Upper lobe of right lung (tissue), 1 donor: ENCODE measurements at regions not wholly inside any gene's neighbourhood (a gene's known extent, or its start where the extent isn't known, plus 50 kb on each side); places are given as distances from the start of the nearest gene placed in this dataset.

ENCODE experiments used
- ATAC-seq: fragments of 200-7000 bp; cut with Tn5 transposase; one replicate; pipeline ENCODE4 v1.9.1; 2020; ENCODE audit warnings: mild to moderate bottlenecking, moderate library complexity
- DNase-seq: peaks from one replicate; pipeline ENCODE4 v3.0.0-alpha.2; 2020
- H3K27ac ChIP-seq: fragments of 200-600 bp; one replicate; pipeline ENCODE4 v1.8.0; 2022
- H3K27me3 ChIP-seq: fragments of 200-600 bp; one replicate; pipeline ENCODE4 v1.8.0; 2022; ENCODE audit warnings: mild to moderate bottlenecking
- H3K36me3 ChIP-seq: fragments of 200-600 bp; one replicate; pipeline ENCODE4 v1.8.0; 2022
- H3K4me1 ChIP-seq: fragments of 200-600 bp; one replicate; pipeline ENCODE4 v1.8.0; 2022
- H3K4me3 ChIP-seq: fragments of 200-600 bp; one replicate; pipeline ENCODE4 v1.8.0; 2022; ENCODE audit warnings: mild to moderate bottlenecking
- H3K9me3 ChIP-seq: fragments of 200-600 bp; one replicate; pipeline ENCODE4 v1.8.0; 2022
- CTCF ChIP-seq: fragments of 200-600 bp; IDR thresholded peaks from one replicate; pipeline ENCODE4 v1.8.0; 2022; ENCODE audit warnings: antibody characterized with exemption
- intact Hi-C: fragments of 100-400 bp; cut with DNase I; formaldehyde crosslinking; loops from one replicate; pipeline ENCODE4 v1.11.0; 2022
- donor health status: DM: no; HTN: yes; CAD: no; lungs with severe emphysema.

- H3K4me1 ChIP-seq = no peaks in the 10 kb centered on the region
- H3K4me3 ChIP-seq = no peak overlapping the region
- no peaks in the 10 kb centered on the region for H3K9me3 ChIP-seq
- no peak for ATAC-seq
- no peaks in the 10 kb centered on the region for H3K27me3 ChIP-seq
- H3K36me3 ChIP-seq = no peaks in the 10 kb centered on the region
- no peak for DNase-seq
- no peak overlapping the region for H3K27ac ChIP-seq
- no peak for TF ChIP-seq CTCF
- intact Hi-C loops = no loop called here
Measured at GRCh38 chrX:74160816-74161215, 143.2 kb upstream of the ZCCHC13 start.

GRCh38 chrX:74160358-74160757 is 143.6 kb upstream of the ZCCHC13 start:
- Histone ChIP-seq H3K27me3 (no peaks in the 10 kb centered on the region), H3K4me1 (no peaks in the 10 kb centered on the region), H3K27ac (no peak overlapping the region), H3K4me3 (no peak overlapping the region), H3K36me3 (no peaks in the 10 kb centered on the region), H3K9me3 (no peaks in the 10 kb centered on the region)
- intact Hi-C loops = no loop called here
- no peak for DNase-seq
- no peak for TF ChIP-seq CTCF
- ATAC-seq = no peak

GRCh38 chrX:74147439-74147838 is 156.5 kb upstream of the ZCCHC13 start:
- no peaks in the 10 kb centered on the region for H3K36me3 ChIP-seq
- no peaks in the 10 kb centered on the region for H3K9me3 ChIP-seq
- intact Hi-C loops = no loop called here
- no peak overlapping the region for H3K27ac ChIP-seq
- no peak overlapping the region for H3K4me3 ChIP-seq
- no peaks in the 10 kb centered on the region for H3K27me3 ChIP-seq
- no peak for TF ChIP-seq CTCF
- DNase-seq (no peak), ATAC-seq (no peak)
- H3K4me1 ChIP-seq = no peaks in the 10 kb centered on the region

GRCh38 chrX:74138943-74139342 is 165.0 kb upstream of the ZCCHC13 start:
- TF ChIP-seq CTCF = no peak
- DNase-seq (no peak), ATAC-seq (no peak)
- no peak overlapping the region for H3K4me3 ChIP-seq
- H3K36me3 ChIP-seq = no peaks in the 10 kb centered on the region
- no peak overlapping the region for H3K27ac ChIP-seq
- intact Hi-C loops = no loop called here
- no peaks in the 10 kb centered on the region for H3K27me3 ChIP-seq
- no peaks in the 10 kb centered on the region for H3K4me1 ChIP-seq
- H3K9me3 ChIP-seq = no peaks in the 10 kb centered on the region

GRCh38 chrX:74133156-74133796 is 170.7 kb upstream of the ZCCHC13 start:
- intact Hi-C loops = no loop called here
- Histone ChIP-seq H3K4me3 (no peak overlapping the region), H3K27ac (no peak overlapping the region), H3K36me3 (no peaks in the 10 kb centered on the region), H3K27me3 (no peaks in the 10 kb centered on the region), H3K4me1 (no peaks in the 10 kb centered on the region), H3K9me3 (no peaks in the 10 kb centered on the region)
- ATAC-seq (peak; percentile 68), DNase-seq (no peak)
- peak; percentile 62 for TF ChIP-seq CTCF

- intact Hi-C loops = no loop called here
- TF ChIP-seq CTCF = no peak
- no peaks in the 10 kb centered on the region for H3K27me3 ChIP-seq
Measured at GRCh38 chrX:74132280-74132679, 171.7 kb upstream of the ZCCHC13 start.

More at GRCh38 chrX:74132280-74132679, 171.7 kb upstream of the ZCCHC13 start:
- no peaks in the 10 kb centered on the region for H3K36me3 ChIP-seq
- no peaks in the 10 kb centered on the region for H3K9me3 ChIP-seq
- DNase-seq (no peak), ATAC-seq (no peak)
- H3K4me3 ChIP-seq = no peak overlapping the region
- no peaks in the 10 kb centered on the region for H3K4me1 ChIP-seq
- H3K27ac ChIP-seq = no peak overlapping the region
